ENCODE measurements at regions not wholly inside any gene's neighbourhood (a gene's known extent, or its start where the extent isn't known, plus 50 kb on each side); places are given as distances from the start of the nearest gene placed in this dataset.

GRCh38 chr16:13397126-13397525 lies 495.7 kb downstream of the SHISA9 start:
- no peak for DNase-seq

GRCh38 chr16:13401641-13402040 lies 500.2 kb downstream of the SHISA9 start:
- DNase-seq = no peak

- DNase-seq = no peak
Observed at GRCh38 chr16:13402601-13403000, 501.2 kb downstream of the SHISA9 start.

- no peak for DNase-seq
Observed at GRCh38 chr16:13403326-13403725, 501.9 kb downstream of the SHISA9 start.

GRCh38 chr16:13414154-13414553 lies 505.8 kb upstream of the ERCC4 start:
- no peak for DNase-seq

GRCh38 chr16:13419589-13419988 lies 500.4 kb upstream of the ERCC4 start:
- no peak for DNase-seq

GRCh38 chr16:13421726-13422125 lies 498.2 kb upstream of the ERCC4 start:
- DNase-seq = no peak

GRCh38 chr16:13425836-13426235 lies 494.1 kb upstream of the ERCC4 start:
- DNase-seq = no peak

- DNase-seq = no peak
Observed at GRCh38 chr16:13426269-13426668, 493.7 kb upstream of the ERCC4 start.

GRCh38 chr16:13426736-13427135 lies 493.2 kb upstream of the ERCC4 start:
- DNase-seq = no peak

- DNase-seq = no peak
Observed at GRCh38 chr16:13427943-13428342, 492.0 kb upstream of the ERCC4 start.

- DNase-seq = no peak
Observed at GRCh38 chr16:13429416-13429815, 490.5 kb upstream of the ERCC4 start.

- no peak for DNase-seq
Observed at GRCh38 chr16:13435415-13435814, 484.5 kb upstream of the ERCC4 start.

GRCh38 chr16:13435873-13436474 lies 484.0 kb upstream of the ERCC4 start:
- no peak for DNase-seq

- no peak for DNase-seq
Observed at GRCh38 chr16:13436641-13437412, 483.1 kb upstream of the ERCC4 start.

- no peak for DNase-seq
Observed at GRCh38 chr16:13437413-13437795, 482.6 kb upstream of the ERCC4 start.

- no peak for DNase-seq
Observed at GRCh38 chr16:13438064-13438463, 481.9 kb upstream of the ERCC4 start.

GRCh38 chr16:13439766-13440165 lies 480.2 kb upstream of the ERCC4 start:
- DNase-seq = no peak

- no peak for DNase-seq
Observed at GRCh38 chr16:13441675-13442074, 478.3 kb upstream of the ERCC4 start.

GRCh38 chr16:13448346-13448745 lies 471.6 kb upstream of the ERCC4 start:
- DNase-seq = no peak

GRCh38 chr16:13453325-13453724 lies 466.6 kb upstream of the ERCC4 start:
- no peak for DNase-seq

- DNase-seq = no peak
Observed at GRCh38 chr16:13453938-13454553, 465.9 kb upstream of the ERCC4 start.

- no peak for DNase-seq
Observed at GRCh38 chr16:13463619-13464018, 456.3 kb upstream of the ERCC4 start.

- no peak for DNase-seq
Observed at GRCh38 chr16:13471036-13471435, 448.9 kb upstream of the ERCC4 start.
